ENCODE measurements at regions not wholly inside any gene's neighbourhood (a gene's known extent, or its start where the extent isn't known, plus 50 kb on each side); places are given as distances from the start of the nearest gene placed in this dataset.

GRCh38 chr2:84077496-84077895, 381.6 kb downstream of the SUCLG1 start:
- TF ChIP-seq, protein P1, sequence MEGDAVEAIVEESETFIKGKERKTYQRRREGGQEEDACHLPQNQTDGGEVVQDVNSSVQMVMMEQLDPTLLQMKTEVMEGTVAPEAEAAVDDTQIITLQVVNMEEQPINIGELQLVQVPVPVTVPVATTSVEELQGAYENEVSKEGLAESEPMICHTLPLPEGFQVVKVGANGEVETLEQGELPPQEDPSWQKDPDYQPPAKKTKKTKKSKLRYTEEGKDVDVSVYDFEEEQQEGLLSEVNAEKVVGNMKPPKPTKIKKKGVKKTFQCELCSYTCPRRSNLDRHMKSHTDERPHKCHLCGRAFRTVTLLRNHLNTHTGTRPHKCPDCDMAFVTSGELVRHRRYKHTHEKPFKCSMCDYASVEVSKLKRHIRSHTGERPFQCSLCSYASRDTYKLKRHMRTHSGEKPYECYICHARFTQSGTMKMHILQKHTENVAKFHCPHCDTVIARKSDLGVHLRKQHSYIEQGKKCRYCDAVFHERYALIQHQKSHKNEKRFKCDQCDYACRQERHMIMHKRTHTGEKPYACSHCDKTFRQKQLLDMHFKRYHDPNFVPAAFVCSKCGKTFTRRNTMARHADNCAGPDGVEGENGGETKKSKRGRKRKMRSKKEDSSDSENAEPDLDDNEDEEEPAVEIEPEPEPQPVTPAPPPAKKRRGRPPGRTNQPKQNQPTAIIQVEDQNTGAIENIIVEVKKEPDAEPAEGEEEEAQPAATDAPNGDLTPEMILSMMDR (IDR thresholded peaks at IDR 0.05; ENCODE audit: low read length) = peak; percentile 63
- no peak for TF ChIP-seq EZH2 (IDR thresholded peaks at IDR 0.05; ENCODE audit: borderline replicate concordance, low read length)
